ENCODE measurements at regions not wholly inside any gene's neighbourhood (a gene's known extent, or its start where the extent isn't known, plus 50 kb on each side); places are given as distances from the start of the nearest gene placed in this dataset.

DNA sequence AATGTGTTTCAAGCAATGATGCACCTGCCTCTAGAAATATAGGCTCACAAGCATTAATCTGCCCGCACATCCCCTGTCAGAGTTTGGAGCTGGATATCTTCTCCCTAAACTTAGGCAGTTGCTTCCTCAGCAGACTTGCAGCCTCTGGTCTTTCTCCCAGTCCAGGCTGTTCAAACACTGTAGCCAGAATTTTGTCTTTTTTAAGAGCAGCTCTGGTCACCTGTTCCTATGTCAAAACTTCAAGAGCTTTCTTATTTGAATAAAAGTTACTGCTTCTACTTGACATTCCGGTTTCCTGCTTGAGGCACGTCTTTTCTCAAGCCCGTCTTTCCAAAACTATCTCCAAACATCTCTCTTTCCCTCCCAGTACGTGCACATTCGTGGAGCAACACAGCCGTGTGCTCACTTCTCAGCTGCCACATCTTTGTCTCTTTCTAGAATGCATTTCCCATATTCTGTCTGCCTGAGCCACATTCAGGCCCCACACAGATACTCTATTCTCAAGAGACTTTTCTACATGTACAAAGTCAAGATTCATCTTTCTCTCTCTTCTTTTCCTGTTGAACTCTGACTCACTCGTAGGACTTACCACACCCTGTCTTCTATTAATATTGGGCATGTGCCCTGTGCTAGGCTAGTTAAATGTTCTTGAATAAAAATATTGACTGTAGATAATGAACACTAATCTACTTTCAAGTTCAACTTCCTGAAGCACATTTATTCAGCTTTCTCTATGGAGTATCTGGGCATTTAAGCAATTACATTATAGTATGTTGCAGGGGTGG is 307.7 kb upstream of the SOX2 start (continued):
- no peak for TF ChIP-seq GABPA (IDR thresholded peaks at IDR 0.05; ENCODE audit: borderline replicate concordance, insufficient read depth, low read length)
